ENCODE measurements at regions not wholly inside any gene's neighbourhood (a gene's known extent, or its start where the extent isn't known, plus 50 kb on each side); places are given as distances from the start of the nearest gene placed in this dataset.

DNA sequence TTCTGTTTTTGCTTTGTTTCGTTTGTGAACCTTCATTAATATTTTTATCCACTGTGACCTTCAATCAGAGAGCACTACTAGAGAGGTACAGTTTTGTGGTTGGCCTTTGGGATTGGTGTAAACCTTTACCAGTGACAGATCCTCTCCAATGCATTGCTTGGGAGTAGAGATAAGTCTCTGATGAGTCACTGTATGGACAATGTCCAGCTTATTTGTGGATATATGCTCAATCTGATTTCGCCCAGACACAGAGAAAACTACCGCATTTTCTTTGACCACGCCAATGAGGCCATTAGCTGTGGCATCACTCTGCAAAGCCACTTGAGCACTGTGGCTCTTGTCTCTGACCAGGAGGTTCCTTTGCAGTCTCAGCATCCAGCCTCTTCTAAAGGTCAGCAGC lies 964.7 kb downstream of the TUSC7 start:
- Histone ChIP-seq H2BK20ac (ENCODE audit: low read length) (no peak overlapping the region), H3K4me2 (ENCODE audit: insufficient read depth in 1 of 2, low read depth in 2 of 2, low read length in 2 of 2) (no peak overlapping the region), H3K14ac (ENCODE audit: insufficient read length) (no peak overlapping the region), H3K56ac (replicated peaks; ENCODE audit: insufficient read length, low read depth, low read length) (no peak overlapping the region), H3K9ac (replicated peaks in 1 of 4; ENCODE audit: extremely low read depth in 1 of 4, low read depth in 3 of 4, low read length in 3 of 4) (no peak overlapping the region), H3K4me1 (replicated peaks in 1 of 4; ENCODE audit: control insufficient read depth in 3 of 4, insufficient read depth in 4 of 4, low read length in 3 of 4) (no peaks in the 10 kb centered on the region), H3K4ac (replicated peaks; ENCODE audit: insufficient read length, low read depth, low read length) (no peak overlapping the region), H2BK12ac (ENCODE audit: low read depth, low read length) (no peak overlapping the region), H4K5ac (ENCODE audit: insufficient read length, low read depth, low read length) (no peak overlapping the region), H2AK5ac (ENCODE audit: low read depth, low read length) (no peak overlapping the region), H2BK15ac (ENCODE audit: low read length) (no peak overlapping the region), H3K27me3 (replicated peaks in 1 of 4; ENCODE audit: control insufficient read depth in 3 of 4, extremely low read depth in 1 of 4, insufficient read depth in 3 of 4, low read length in 3 of 4) (no peaks in the 10 kb centered on the region), H4K20me1 (replicated peaks in 1 of 2; ENCODE audit: control insufficient read depth in 1 of 2, insufficient read depth in 2 of 2, low read length in 2 of 2) (no peaks in the 10 kb centered on the region), H3K4me3 (ENCODE audit: extremely low read depth in 1 of 4, insufficient read depth in 2 of 4, low read depth in 3 of 4, low read length in 4 of 4) (no peak overlapping the region), H3K23ac (ENCODE audit: insufficient read length) (no peak overlapping the region), H3K18ac (ENCODE audit: extremely low read depth, low read length) (no peak overlapping the region), H2AFZ (ENCODE audit: low read length) (no peak overlapping the region), H3K79me2 (ENCODE audit: control insufficient read depth in 1 of 2, insufficient read depth in 2 of 2, low read length in 2 of 2) (no peaks in the 10 kb centered on the region), H3K79me1 (ENCODE audit: low read depth, low read length) (no peaks in the 10 kb centered on the region), H2BK120ac (replicated peaks; ENCODE audit: low read depth, low read length) (no peak overlapping the region), H2BK5ac (ENCODE audit: low read depth, low read length) (no peak overlapping the region), H4K91ac (replicated peaks; ENCODE audit: insufficient read length, low read length) (no peak overlapping the region), H3K23me2 (ENCODE audit: low read depth, low read length) (no peaks in the 10 kb centered on the region), H3K27ac (ENCODE audit: low read depth, low read length) (no peak overlapping the region), H3K36me3 (ENCODE audit: control insufficient read depth in 2 of 4, insufficient read depth in 4 of 4, low read length in 3 of 4) (no peaks in the 10 kb centered on the region), H3K9me3 (ENCODE audit: insufficient read depth in 2 of 2, low read depth in 1 of 2, low read length in 1 of 2) (no peaks in the 10 kb centered on the region), H4K8ac (ENCODE audit: extremely low read depth, insufficient read depth, low read length) (no peak overlapping the region)
- DNase-seq (ENCODE audit: low read depth in 1 of 2, low spot score in 2 of 2), result no peak
- WGBS, 2 experiments (ENCODE audit: extremely low coverage in 1 of 2, insufficient coverage in 1 of 2, insufficient read length in 1 of 2, insufficient replicate concordance in 2 of 2, low coverage in 1 of 2, low lambda C conversion rate in 2 of 2, missing lambda C conversion rate in 1 of 2), result 90% methylated on average over 4 of the region's 4 CpGs; no CpG with 5 or more reads in 1 of the 2 experiments
- TF ChIP-seq FOSL1 (IDR thresholded peaks at IDR 0.05; ENCODE audit: insufficient read depth, low read depth, low read length) (no peak), CBX8 (IDR thresholded peaks at IDR 0.05; ENCODE audit: borderline replicate concordance, low read depth, low read length) (no peak), NANOG (IDR thresholded peaks at IDR 0.05; ENCODE audit: insufficient read depth, low read depth, low read length, poor library complexity, severe bottlenecking) (no peak), NRF1 (IDR thresholded peaks at IDR 0.05; ENCODE audit: low read depth, low read length) (no peak), SP4 (IDR thresholded peaks at IDR 0.05; ENCODE audit: low read length) (no peak)
- POLR2A ChIA-PET (ENCODE audit: partially characterized antibody), result no interaction called here
- no peak for FAIRE-seq
- CTCF ChIA-PET (ENCODE audit: partially characterized antibody), result no interaction called here
